ENCODE measurements at regions not wholly inside any gene's neighbourhood (a gene's known extent, or its start where the extent isn't known, plus 50 kb on each side); places are given as distances from the start of the nearest gene placed in this dataset.

- CTCF ChIA-PET, result no interaction called here
- H2AFZ ChIP-seq (ENCODE audit: low read depth, low read length), result no peak overlapping the region
- no peak overlapping the region for H3K4me2 ChIP-seq (ENCODE audit: insufficient read depth, low read length)
- H3K4me1 ChIP-seq (ENCODE audit: control insufficient read depth, extremely low read depth, insufficient read depth, low read length), result no peaks in the 10 kb centered on the region
- POLR2A ChIA-PET, result no interaction called here
- intact Hi-C loops (cut with micrococcal nuclease), result no loop called here
- dilution Hi-C loops (cut with MboI; ENCODE audit: extremely low pct_ligation_motif_present, low sequenced_read_pairs), result no loop called here
- H4K20me1 ChIP-seq (replicated peaks; ENCODE audit: control insufficient read depth, extremely low read depth, insufficient read depth, low read length), result no peaks in the 10 kb centered on the region
- H3K9me1 ChIP-seq (replicated peaks; ENCODE audit: control insufficient read depth, extremely low read depth, insufficient read depth, low read length), result no peaks in the 10 kb centered on the region
- BruUV-seq (replicated peaks), result no TSS peak
- H3K4me3 ChIP-seq (replicated peaks in 1 of 3; ENCODE audit: insufficient read depth in 1 of 3, low read depth in 1 of 3, low read length in 3 of 3), result no peak overlapping the region
- TF ChIP-seq FOS (IDR thresholded peaks at IDR 0.05; ENCODE audit: borderline replicate concordance, insufficient read depth, low read length) (no peak), POLR2AphosphoS5 (IDR thresholded peaks at IDR 0.05; ENCODE audit: insufficient read depth, low read depth, low read length) (no peak), POLR2A (IDR thresholded peaks at IDR 0.05; ENCODE audit: low read depth, low read length) (no peak), MYC (IDR thresholded peaks at IDR 0.05; ENCODE audit: low read depth, low read length) (no peak), CTCF (IDR thresholded peaks at IDR 0.05; ENCODE audit: extremely low read depth in 1 of 2, insufficient read depth in 1 of 2, low read depth in 1 of 2, low read length in 2 of 2) (no peak), EZH2 (IDR thresholded peaks at IDR 0.05; ENCODE audit: borderline replicate concordance, low read depth, low read length, severe bottlenecking) (no peak), GATA2 (IDR thresholded peaks at IDR 0.05; ENCODE audit: insufficient read depth, insufficient read length, low read depth, low read length) (no peak), MAX (IDR thresholded peaks at IDR 0.05; ENCODE audit: insufficient read depth, insufficient read length) (no peak), JUN (IDR thresholded peaks at IDR 0.05; ENCODE audit: borderline replicate concordance, insufficient read depth, insufficient read length, low read depth) (no peak)
- H3K9me3 ChIP-seq (replicated peaks; ENCODE audit: control insufficient read depth, insufficient read depth, low read length), result no peaks in the 10 kb centered on the region
- FAIRE-seq (no peak), DNase-seq (ENCODE audit: low read depth, low spot score) (no peak)
- H3K27ac ChIP-seq (ENCODE audit: insufficient read depth, low read depth, low read length), result no peak overlapping the region
- no peaks in the 10 kb centered on the region for H3K27me3 ChIP-seq (ENCODE audit: control insufficient read depth in 2 of 2, insufficient read depth in 2 of 2, low read length in 2 of 2)
- H3K9ac ChIP-seq (replicated peaks; ENCODE audit: extremely low read depth, insufficient read depth, low read length), result no peak overlapping the region
- H3K36me3 ChIP-seq (ENCODE audit: control insufficient read depth in 2 of 2, extremely low read depth in 1 of 2, insufficient read depth in 2 of 2, low read length in 2 of 2), result no peaks in the 10 kb centered on the region
- no peaks in the 10 kb centered on the region for H3K79me2 ChIP-seq (ENCODE audit: control insufficient read depth, insufficient read depth, low read length)
Observed at GRCh38 chr17:70699408-70699807, 530.1 kb downstream of the KCNJ2 start.

All from endothelial cell of umbilical vein (primary cell).